PC-3 (cell line): ENCODE measurements at regions not wholly inside any gene's neighbourhood (a gene's known extent, or its start where the extent isn't known, plus 50 kb on each side); places are given as distances from the start of the nearest gene placed in this dataset.

Experiments
- ATAC-seq: fragments of 200-7000 bp; cut with Tn5 transposase; 2 replicates; pipeline ENCODE4 v1.9.1; 2020; ENCODE audit warnings: mild to moderate bottlenecking, moderate library complexity
- BruUV-seq: library from RNA; stranded (reverse); fragments of 400-500 nt; replicated peaks from 2 replicates; lab custom pipeline; 2021; lab: Mats Ljungman, UMichigan
- CTCF ChIA-PET: fragments of 300-600 bp; sonication (Branson Sonifier 250); formaldehyde crosslinking; loops from one replicate; lab custom pipeline; 2022; ENCODE audit warnings: antibody characterized with exemption; lab: Charles Lee
- POLR2A ChIA-PET: fragments of 300-600 bp; sonication (Branson Sonifier 250); formaldehyde crosslinking; loops from one replicate; lab custom pipeline; 2022; ENCODE audit warnings: antibody characterized with exemption; ENCODE audit not compliant: unreplicated experiment; lab: Charles Lee
- DNase-seq: peaks from one replicate; pipeline ENCODE4 v3.0.0-alpha.2; 2015
- H2AFZ ChIP-seq: fragments of 300-600 bp; sonication (generic); 2 replicates; pipeline ENCODE4 v1.6.0; 2016; ENCODE audit warnings: antibody characterized with exemption, low read length
- H3F3A ChIP-seq: fragments of 300-600 bp; sonication (generic); one replicate; pipeline ENCODE4 v1.6.0; 2017; ENCODE audit warnings: antibody characterized with exemption, low read length, control low read depth, mild to moderate bottlenecking; ENCODE audit not compliant: unreplicated experiment
- H3K27ac ChIP-seq: fragments of 300-600 bp; sonication (generic); 2 replicates; pipeline ENCODE4 v1.5.1; 2016; ENCODE audit warnings: mild to moderate bottlenecking, low read length
- H3K27me3 ChIP-seq: fragments of 300-600 bp; sonication (generic); 2 replicates; pipeline ENCODE4 v1.6.1; 2016; ENCODE audit warnings: low read length, mixed read lengths
- H3K36me3 ChIP-seq: fragments of 300-600 bp; sonication (generic); 2 replicates; pipeline ENCODE4 v1.6.1; 2016; ENCODE audit warnings: low read depth, mixed run types, low read length, mixed read lengths
- H3K4me1 ChIP-seq: fragments of 300-600 bp; sonication (generic); 2 replicates; pipeline ENCODE4 v1.5.1; 2016; ENCODE audit warnings: low read length; ENCODE audit not compliant: insufficient read depth
- H3K4me2 ChIP-seq: fragments of 300-600 bp; sonication (generic); 2 replicates; pipeline ENCODE4 v1.6.0; 2016; ENCODE audit warnings: low read length
- H3K4me3 ChIP-seq: fragments of 300-600 bp; sonication (generic); 2 replicates; pipeline ENCODE4 v1.5.1; 2016; ENCODE audit warnings: mild to moderate bottlenecking, low read length, mixed read lengths
- H3K79me2 ChIP-seq: fragments of 300-600 bp; sonication (generic); 2 replicates; pipeline ENCODE4 v1.6.1; 2017; ENCODE audit warnings: low read length, mixed read lengths
- H3K9ac ChIP-seq: fragments of 300-600 bp; sonication (generic); 2 replicates; pipeline ENCODE4 v1.6.0; 2016; ENCODE audit warnings: mild to moderate bottlenecking, low read length
- H3K9me2 ChIP-seq: fragments of 300-600 bp; sonication (generic); replicated peaks from 2 replicates; pipeline ENCODE4 v1.6.1; 2016; ENCODE audit warnings: mixed run types, low read length, mixed read lengths
- H3K9me3 ChIP-seq: fragments of 300-600 bp; sonication (generic); 2 replicates; pipeline ENCODE4 v1.6.1; 2016; ENCODE audit warnings: low read length, mixed read lengths
- H4K20me1 ChIP-seq: fragments of 300-600 bp; sonication (generic); 2 replicates; pipeline ENCODE4 v1.6.1; 2016; ENCODE audit warnings: low read length, mixed read lengths
- EZH2 ChIP-seq: fragments of 300-600 bp; sonication (generic); IDR thresholded peaks from one replicate; pipeline ENCODE4 v1.6.1; 2017; ENCODE audit warnings: antibody characterized with exemption, mild to moderate bottlenecking, low read length; ENCODE audit not compliant: unreplicated experiment
- EZH2phosphoT487 ChIP-seq: fragments of 300-600 bp; sonication (generic); IDR thresholded peaks from 2 replicates; pipeline ENCODE4 v1.6.1; 2018; ENCODE audit warnings: mild to moderate bottlenecking, antibody characterized with exemption, low read length, borderline replicate concordance
- intact Hi-C: fragments of 100-400 bp; cut with micrococcal nuclease; formaldehyde crosslinking; loops from 2 replicates; pipeline ENCODE4 v1.9.0; 2023
- TF ChIP-seq, protein P1 (sequence below): fragments of 300-600 bp; sonication (generic); conservative IDR thresholded peaks from 2 replicates; pipeline ENCODE4 v1.5.1; 2017; ENCODE audit warnings: antibody characterized with exemption, low read depth, mild to moderate bottlenecking, low read length

DNA sequence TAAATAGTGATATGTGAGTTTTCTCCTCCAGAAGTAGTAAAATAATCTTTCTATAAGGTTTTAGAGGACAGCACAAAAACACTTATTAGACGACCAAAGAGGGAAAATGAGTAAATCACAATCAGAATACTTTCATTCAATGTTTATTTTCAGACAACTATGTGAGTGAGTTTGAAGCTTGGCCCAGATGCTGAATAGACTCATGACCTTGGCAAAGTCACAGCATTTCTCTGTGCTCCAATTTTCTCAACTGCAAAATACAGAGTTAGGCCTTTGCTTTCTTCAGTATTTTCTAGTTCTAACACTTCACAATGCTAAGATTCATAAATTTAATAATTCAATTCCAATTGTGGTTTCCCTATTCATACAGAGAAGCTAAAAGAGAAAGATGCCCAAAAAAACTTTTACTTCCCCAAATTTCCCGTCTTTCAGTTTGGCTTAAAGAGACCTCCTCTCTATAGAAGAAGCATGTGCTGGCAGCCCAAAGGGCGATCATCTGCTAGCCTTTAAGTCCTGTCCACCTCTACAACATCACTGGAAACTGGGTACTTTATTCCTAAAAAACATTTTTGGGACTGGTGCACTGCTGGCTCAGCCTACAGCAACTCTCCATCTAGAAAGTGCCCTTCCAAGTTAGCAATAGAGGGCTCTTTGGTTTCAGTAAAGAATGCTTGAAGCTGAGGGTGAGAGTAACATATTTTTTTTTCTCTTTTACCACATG lies 116.8 kb upstream of the GORAB start:
- ChIA-PET POLR2A (no interaction called here), CTCF (no interaction called here)
- no peak for TF ChIP-seq EZH2
- TF ChIP-seq, protein P1, sequence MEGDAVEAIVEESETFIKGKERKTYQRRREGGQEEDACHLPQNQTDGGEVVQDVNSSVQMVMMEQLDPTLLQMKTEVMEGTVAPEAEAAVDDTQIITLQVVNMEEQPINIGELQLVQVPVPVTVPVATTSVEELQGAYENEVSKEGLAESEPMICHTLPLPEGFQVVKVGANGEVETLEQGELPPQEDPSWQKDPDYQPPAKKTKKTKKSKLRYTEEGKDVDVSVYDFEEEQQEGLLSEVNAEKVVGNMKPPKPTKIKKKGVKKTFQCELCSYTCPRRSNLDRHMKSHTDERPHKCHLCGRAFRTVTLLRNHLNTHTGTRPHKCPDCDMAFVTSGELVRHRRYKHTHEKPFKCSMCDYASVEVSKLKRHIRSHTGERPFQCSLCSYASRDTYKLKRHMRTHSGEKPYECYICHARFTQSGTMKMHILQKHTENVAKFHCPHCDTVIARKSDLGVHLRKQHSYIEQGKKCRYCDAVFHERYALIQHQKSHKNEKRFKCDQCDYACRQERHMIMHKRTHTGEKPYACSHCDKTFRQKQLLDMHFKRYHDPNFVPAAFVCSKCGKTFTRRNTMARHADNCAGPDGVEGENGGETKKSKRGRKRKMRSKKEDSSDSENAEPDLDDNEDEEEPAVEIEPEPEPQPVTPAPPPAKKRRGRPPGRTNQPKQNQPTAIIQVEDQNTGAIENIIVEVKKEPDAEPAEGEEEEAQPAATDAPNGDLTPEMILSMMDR = no peak
- no peak for TF ChIP-seq EZH2phosphoT487
- no TSS peak for BruUV-seq
- Histone ChIP-seq H2AFZ (no peak overlapping the region), H3K27ac (no peak overlapping the region), H3K4me1 (no peaks in the 10 kb centered on the region), H3F3A (no peaks in the 10 kb centered on the region), H3K9me3 (no peaks in the 10 kb centered on the region), H3K4me3 (no peak overlapping the region), H3K27me3 (peaks cover 2% of the 10 kb centered on the region), H3K36me3 (no peaks in the 10 kb centered on the region), H3K4me2 (no peak overlapping the region), H3K9me2 (no peaks in the 10 kb centered on the region), H4K20me1 (no peaks in the 10 kb centered on the region), H3K9ac (no peak overlapping the region), H3K79me2 (no peaks in the 10 kb centered on the region)
- DNase-seq (no peak), ATAC-seq (no peak)
- intact Hi-C loops = no loop called here

DNA sequence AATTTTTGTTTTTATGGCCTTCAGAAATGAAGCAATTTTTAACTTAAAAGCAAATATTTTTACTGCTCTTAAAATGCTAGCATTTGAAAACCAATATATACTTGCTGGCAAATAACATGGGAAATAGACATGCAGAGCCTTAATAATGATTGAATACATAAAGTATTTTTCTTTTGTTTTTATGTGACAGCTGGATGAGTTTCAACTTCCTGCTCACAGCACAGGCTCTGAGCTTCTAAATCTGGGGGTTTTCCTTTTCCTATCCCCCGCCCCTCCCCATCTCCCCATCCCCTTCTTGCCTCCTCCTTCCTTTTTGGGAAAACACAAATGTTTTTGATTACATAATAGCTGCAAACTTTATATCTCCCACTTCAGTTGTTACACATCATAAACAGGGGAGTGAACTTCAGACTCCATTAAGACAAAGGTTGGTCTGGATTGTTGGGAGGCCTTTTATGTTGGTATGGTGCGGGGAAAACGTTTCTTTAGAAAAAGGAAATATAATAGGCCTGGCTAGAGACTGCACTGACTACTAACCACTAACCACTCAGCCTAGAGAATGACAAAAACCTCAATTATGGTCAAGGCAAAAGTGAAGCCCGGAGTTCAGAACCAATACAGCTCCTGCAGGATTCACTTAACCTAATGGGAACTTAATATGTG lies 116.1 kb upstream of the GORAB start:
- BruUV-seq = no TSS peak

More for the DNA sequence above, 116.1 kb upstream of the GORAB start:
- Histone ChIP-seq H3K27ac (no peak overlapping the region), H4K20me1 (no peaks in the 10 kb centered on the region), H3K9me2 (no peaks in the 10 kb centered on the region), H3K4me2 (no peak overlapping the region), H3K9ac (no peak overlapping the region), H3K36me3 (no peaks in the 10 kb centered on the region), H3K4me3 (no peak overlapping the region), H3K9me3 (no peaks in the 10 kb centered on the region), H3F3A (no peaks in the 10 kb centered on the region), H3K4me1 (no peaks in the 10 kb centered on the region), H2AFZ (no peak overlapping the region), H3K79me2 (no peaks in the 10 kb centered on the region), H3K27me3 (peaks cover 7% of the 10 kb centered on the region)
- TF ChIP-seq, protein P1 = no peak
- TF ChIP-seq EZH2phosphoT487 = no peak
- TF ChIP-seq EZH2 = no peak
- intact Hi-C loops = no loop called here
- CTCF ChIA-PET = no interaction called here
- POLR2A ChIA-PET = no interaction called here
- DNase-seq (no peak), ATAC-seq (no peak)
